K562 (cell line): ENCODE measurements at regions not wholly inside any gene's neighbourhood (a gene's known extent, or its start where the extent isn't known, plus 50 kb on each side); places are given as distances from the start of the nearest gene placed in this dataset.

Experiments used
- ATF3 ChIP-seq, 2 experiments: fragments of 450-650 bp in 1 of 2; sonication (generic) in 1 of 2; formaldehyde crosslinking in 1 of 2; IDR thresholded peaks in 1 of 2; conservative IDR thresholded peaks in 1 of 2; 2 replicates each; pipeline versions ENCODE4 v1.6.1 to v1.8.1; 2016 to 2023; ENCODE audit warnings: mild to moderate bottlenecking in 2 of 2, moderate library complexity in 2 of 2, inconsistent platforms in 1 of 2, missing genetic modification reagents in 1 of 2
- BRD4 ChIP-seq: fragments of 200-600 bp; sonication (generic); IDR thresholded peaks from 2 replicates; pipeline ENCODE4 v1.6.1; 2017; ENCODE audit warnings: inconsistent platforms
- CBX8 ChIP-seq: fragments of 200-600 bp; sonication (generic); IDR thresholded peaks from 2 replicates; pipeline ENCODE4 v1.6.1; 2012; ENCODE audit warnings: borderline replicate concordance, mixed run types, low read depth, mild to moderate bottlenecking, moderate library complexity, mixed read lengths, low read length, control low read depth, inconsistent platforms; ENCODE audit not compliant: poor library complexity, severe bottlenecking; ENCODE audit errors: extremely low read depth
- CREB5 ChIP-seq: fragments of 250-450 bp; sonication (Bioruptor Pico); IDR thresholded peaks from 2 replicates; pipeline ENCODE4 v1.5.0; 2020; ENCODE audit warnings: mild to moderate bottlenecking
- MYC ChIP-seq, 2 experiments: fragments of 250-450 bp in 1 of 2; sonication (Bioruptor Pico) in 1 of 2; IDR thresholded peaks; 2 replicates each; pipeline versions ENCODE4 v1.5.1 to v1.6.1; 2012 to 2021; ENCODE audit warnings: low read depth in 2 of 2, borderline replicate concordance in 1 of 2, improper control_type of control experiment in 1 of 2, low read length in 1 of 2, mild to moderate bottlenecking in 1 of 2, moderate library complexity in 1 of 2
- NRF1 ChIP-seq, 2 experiments: fragments of 450-650 bp; IDR thresholded peaks in 1 of 2; conservative IDR thresholded peaks in 1 of 2; 2 replicates each; pipeline ENCODE4 v1.6.1; 2014; ENCODE audit warnings: mild to moderate bottlenecking in 2 of 2

- TF ChIP-seq NRF1 (conservative IDR thresholded peaks at IDR 0.05 in 1 of 2, IDR thresholded peaks at IDR 0.05 in 1 of 2), result no peak
- TF ChIP-seq BRD4, result no peak
- no peak for TF ChIP-seq ATF3 (IDR thresholded peaks at IDR 0.05)
- no peak for TF ChIP-seq ATF3 (CRISPR knock-in tag; conservative IDR thresholded peaks at IDR 0.05)
- TF ChIP-seq MYC (IDR thresholded peaks at IDR 0.05; ENCODE audit: low read depth, low read length), result no peak
- TF ChIP-seq MYC (CRISPR knock-in tag; IDR thresholded peaks at IDR 0.05; ENCODE audit: borderline replicate concordance, low read depth), result no peak
- no peak for TF ChIP-seq CREB5 (CRISPR knock-in tag)
- no peak for TF ChIP-seq CBX8
Measured at GRCh38 chr17:70834039-70834438, 664.7 kb downstream of the KCNJ2 start.
